ENCODE measurements at regions not wholly inside any gene's neighbourhood (a gene's known extent, or its start where the extent isn't known, plus 50 kb on each side); places are given as distances from the start of the nearest gene placed in this dataset.

- no peak for TF ChIP-seq CTCF (IDR thresholded peaks at IDR 0.05; ENCODE audit: control extremely low read depth, extremely low read depth, low read depth, missing control alignments)
- ChIA-PET CTCF (no interaction called here), POLR2A (no interaction called here)
- no peak for DNase-seq (ENCODE audit: extremely low spot score)
Observed at GRCh38 chr11:71201936-71202597, 50.3 kb downstream of the SHANK2 start.

GRCh38 chr11:71201231-71201630 lies 51.1 kb downstream of the SHANK2 start:
- CTCF ChIA-PET, result no interaction called here
- no peak for TF ChIP-seq CTCF (IDR thresholded peaks at IDR 0.05; ENCODE audit: control extremely low read depth, extremely low read depth, low read depth, missing control alignments)
- POLR2A ChIA-PET, result no interaction called here
- DNase-seq (ENCODE audit: extremely low spot score), result no peak

GRCh38 chr11:71200761-71201160 lies 51.6 kb downstream of the SHANK2 start:
- no peak for TF ChIP-seq CTCF (IDR thresholded peaks at IDR 0.05; ENCODE audit: control extremely low read depth, extremely low read depth, low read depth, missing control alignments)
- CTCF ChIA-PET, result no interaction called here
- no peak for DNase-seq (ENCODE audit: extremely low spot score)
- POLR2A ChIA-PET, result no interaction called here

GRCh38 chr11:71200172-71200716 lies 52.1 kb downstream of the SHANK2 start:
- no peak for TF ChIP-seq CTCF (IDR thresholded peaks at IDR 0.05; ENCODE audit: control extremely low read depth, extremely low read depth, low read depth, missing control alignments)
- ChIA-PET CTCF (no interaction called here), POLR2A (no interaction called here)
- no peak for DNase-seq (ENCODE audit: extremely low spot score)

GRCh38 chr11:71199226-71199820 lies 53.1 kb downstream of the SHANK2 start:
- no peak for TF ChIP-seq CTCF (IDR thresholded peaks at IDR 0.05; ENCODE audit: control extremely low read depth, extremely low read depth, low read depth, missing control alignments)
- ChIA-PET POLR2A (no interaction called here), CTCF (no interaction called here)
- DNase-seq (ENCODE audit: extremely low spot score), result no peak

- DNase-seq (ENCODE audit: extremely low spot score), result no peak
- TF ChIP-seq CTCF (IDR thresholded peaks at IDR 0.05; ENCODE audit: control extremely low read depth, extremely low read depth, low read depth, missing control alignments), result no peak
- POLR2A ChIA-PET, result no interaction called here
- CTCF ChIA-PET, result no interaction called here
Observed at GRCh38 chr11:71198823-71199165, 53.6 kb downstream of the SHANK2 start.

Measured in GM10248 (cell line).